Epithelial cell of proximal tubule (primary cell): ENCODE measurements at regions not wholly inside any gene's neighbourhood (a gene's known extent, or its start where the extent isn't known, plus 50 kb on each side); places are given as distances from the start of the nearest gene placed in this dataset.
"Not testable (repeated sequence)": the region's sequence is repeated elsewhere in the genome, so short reads cannot be mapped to it uniquely, and the experiment has no call there.

ENCODE experiments used
- DNase-seq: peaks from one replicate; pipeline ENCODE4 v3.0.0-alpha.2; 2011; ENCODE audit warnings: low read depth
- H3K4me3 ChIP-seq: 2 replicates; pipeline ENCODE4 v1.5.1; 2011; ENCODE audit warnings: low read depth, mild to moderate bottlenecking, low read length
- TF ChIP-seq, protein P1 (sequence below): conservative IDR thresholded peaks from 2 replicates; pipeline ENCODE4 v1.5.1; 2012; ENCODE audit warnings: low read depth, mild to moderate bottlenecking, low read length

DNA sequence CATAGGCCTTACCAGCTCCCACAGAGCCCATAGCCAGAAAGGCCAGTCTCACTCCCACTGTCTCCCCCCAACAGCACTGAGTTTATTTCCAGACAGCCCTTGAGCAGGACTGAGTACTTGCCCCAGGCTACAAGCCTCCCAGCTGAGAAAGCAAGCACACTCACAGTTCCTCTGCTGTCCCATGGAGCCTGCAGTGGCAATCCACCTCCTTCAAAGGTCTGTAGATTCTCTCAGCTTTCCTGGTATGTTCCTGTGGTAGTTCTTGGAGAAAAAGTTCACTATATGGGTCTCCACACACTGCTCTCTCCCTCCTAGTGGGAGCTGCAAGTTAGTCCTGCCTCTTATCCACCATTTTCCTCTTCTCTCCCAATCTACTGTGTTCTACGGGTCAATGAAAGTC lies 728.7 kb downstream of the DIAPH3 start:
- TF ChIP-seq, protein P1, sequence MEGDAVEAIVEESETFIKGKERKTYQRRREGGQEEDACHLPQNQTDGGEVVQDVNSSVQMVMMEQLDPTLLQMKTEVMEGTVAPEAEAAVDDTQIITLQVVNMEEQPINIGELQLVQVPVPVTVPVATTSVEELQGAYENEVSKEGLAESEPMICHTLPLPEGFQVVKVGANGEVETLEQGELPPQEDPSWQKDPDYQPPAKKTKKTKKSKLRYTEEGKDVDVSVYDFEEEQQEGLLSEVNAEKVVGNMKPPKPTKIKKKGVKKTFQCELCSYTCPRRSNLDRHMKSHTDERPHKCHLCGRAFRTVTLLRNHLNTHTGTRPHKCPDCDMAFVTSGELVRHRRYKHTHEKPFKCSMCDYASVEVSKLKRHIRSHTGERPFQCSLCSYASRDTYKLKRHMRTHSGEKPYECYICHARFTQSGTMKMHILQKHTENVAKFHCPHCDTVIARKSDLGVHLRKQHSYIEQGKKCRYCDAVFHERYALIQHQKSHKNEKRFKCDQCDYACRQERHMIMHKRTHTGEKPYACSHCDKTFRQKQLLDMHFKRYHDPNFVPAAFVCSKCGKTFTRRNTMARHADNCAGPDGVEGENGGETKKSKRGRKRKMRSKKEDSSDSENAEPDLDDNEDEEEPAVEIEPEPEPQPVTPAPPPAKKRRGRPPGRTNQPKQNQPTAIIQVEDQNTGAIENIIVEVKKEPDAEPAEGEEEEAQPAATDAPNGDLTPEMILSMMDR = no peak
- no peak overlapping the region for H3K4me3 ChIP-seq
- DNase-seq = no peak

DNA sequence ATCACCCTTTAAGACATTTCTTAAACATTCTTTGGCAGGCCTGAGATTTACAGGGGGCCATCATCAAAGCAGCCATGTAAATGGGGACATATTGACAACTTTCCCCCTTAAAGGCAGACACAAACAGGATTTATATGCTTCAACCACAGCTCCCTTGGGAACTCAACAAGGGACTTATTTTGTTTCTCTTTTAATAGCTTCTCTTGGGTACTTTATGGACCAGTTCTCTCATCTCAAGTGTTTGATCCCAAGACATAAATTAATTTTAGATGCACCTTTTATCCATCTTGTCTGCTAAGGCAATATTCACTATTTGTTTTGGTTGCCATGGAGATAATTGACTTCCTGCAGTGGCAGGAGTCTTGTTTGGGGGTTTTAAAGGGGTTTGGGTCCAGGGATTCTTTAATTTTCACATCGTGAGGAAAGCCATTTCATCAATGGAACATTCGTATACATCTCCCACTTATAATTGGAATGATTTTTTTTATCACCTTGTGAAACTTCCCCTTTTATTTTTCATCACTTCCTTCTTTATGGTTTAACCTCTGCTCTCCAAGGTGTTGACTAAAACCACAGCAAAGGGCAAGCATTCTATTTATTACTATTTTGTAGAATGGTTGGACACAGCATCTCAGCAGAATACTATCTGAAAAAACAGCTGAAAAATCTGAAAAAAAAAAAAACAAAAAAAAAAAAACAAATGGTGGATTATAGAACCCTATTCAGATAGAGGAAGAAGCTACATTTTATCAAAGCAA lies 726.0 kb downstream of the DIAPH3 start:
- no peak for DNase-seq
- TF ChIP-seq, protein P1 = no peak
- no peak overlapping the region for H3K4me3 ChIP-seq

DNA sequence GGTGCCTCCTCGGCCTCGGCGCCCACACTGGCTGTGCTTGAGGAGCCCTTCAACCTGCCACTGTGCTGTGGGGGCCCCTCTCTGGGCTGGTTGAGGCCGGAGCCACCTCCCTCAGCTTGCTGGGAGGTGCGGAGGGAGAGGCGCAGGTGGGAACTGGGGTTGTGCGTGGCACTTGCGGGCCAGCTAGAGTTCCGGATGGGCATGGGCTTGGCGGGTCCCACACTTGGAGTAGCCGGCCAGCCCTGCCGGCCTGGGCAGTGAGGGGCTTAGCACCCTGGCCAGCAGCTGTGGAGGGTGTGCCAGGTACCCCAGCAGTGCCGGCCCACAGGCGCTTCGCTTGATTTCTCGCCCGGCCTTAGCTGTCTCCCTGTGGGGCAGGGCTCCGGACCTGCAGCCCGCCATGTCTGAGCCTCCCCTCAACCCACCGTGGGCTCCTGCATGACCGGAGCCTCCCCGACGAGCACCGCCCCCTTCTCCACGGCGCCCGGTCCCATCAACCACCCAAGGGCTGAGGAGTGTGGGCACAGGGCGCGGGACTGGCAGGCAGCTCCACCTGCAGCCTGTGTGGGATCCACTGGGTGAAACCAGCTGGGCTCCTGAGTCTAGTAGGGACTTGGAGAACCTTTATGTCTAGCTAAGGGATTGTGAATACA lies 723.8 kb downstream of the DIAPH3 start:
- H3K4me3 ChIP-seq = no peak overlapping the region
- no peak for DNase-seq
- TF ChIP-seq, protein P1 = no peak

DNA sequence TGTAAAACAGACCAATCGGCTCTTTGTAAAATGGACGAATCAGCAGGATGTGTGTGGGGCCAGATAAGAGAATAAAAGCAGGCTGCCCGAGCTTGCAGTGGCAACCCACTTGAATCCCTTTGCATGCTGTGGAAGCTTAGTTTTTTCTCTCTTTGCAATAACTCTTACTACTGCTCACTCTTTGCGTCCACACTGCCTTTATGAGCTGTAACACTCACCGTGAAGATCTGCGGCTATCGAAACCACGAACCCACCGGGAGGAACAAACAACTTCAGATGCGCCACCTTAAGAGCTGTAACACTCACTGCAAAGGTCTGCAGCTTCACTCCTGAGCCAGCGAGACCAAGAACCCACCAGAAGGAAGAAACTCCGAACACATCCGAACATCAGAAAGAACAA lies 722.7 kb downstream of the DIAPH3 start:
- DNase-seq, H3K4me3 ChIP-seq: not testable (repeated sequence)

DNA sequence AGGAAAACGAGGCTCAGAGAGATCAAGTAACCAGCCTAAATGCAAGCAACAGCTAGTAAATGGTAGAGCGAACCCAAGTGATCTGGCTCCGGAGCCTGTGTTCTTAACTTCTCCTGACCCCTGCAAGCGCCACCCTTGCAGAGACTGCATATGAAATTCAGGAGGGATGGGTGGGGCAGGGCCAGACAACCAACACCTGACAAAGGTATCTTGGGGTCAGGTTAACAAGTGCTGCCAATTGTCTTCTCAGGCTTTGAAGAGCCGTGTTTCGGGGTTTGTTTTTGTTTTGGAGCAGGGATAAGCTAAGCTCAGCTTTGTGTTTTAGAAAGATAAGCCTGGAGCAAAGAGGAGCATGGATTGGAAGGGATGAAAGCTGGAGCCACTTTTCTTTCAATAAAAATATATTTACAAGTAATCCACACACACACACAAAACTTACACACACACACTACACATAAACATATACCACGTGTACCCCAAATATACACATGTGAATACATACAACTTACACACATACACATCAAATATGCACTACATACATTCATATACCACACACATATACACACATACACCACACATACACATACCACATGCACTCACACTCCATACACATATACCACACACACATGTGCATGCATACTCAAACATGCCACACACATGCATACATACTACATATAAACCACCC lies 722.0 kb downstream of the DIAPH3 start:
- no peak overlapping the region for H3K4me3 ChIP-seq
- no peak for DNase-seq

DNA sequence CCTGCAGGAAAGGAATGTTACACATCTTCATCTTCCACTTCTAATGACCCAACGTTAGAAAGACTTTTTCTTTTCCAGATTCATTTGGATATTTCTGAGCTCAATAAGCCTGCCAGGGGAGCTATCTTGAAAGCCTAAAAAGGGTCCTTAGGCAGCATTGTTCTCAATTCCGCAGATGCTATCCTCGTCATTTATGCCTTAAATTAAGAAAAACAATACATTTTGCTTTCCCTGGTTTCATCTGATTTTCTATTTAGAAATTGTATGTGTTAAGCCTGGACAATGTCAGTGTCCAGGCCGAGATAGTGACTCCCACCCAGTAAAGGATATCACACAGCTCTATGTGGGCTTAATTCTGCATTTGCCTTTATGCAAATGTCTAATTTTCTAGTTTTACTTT lies 721.3 kb downstream of the DIAPH3 start:
- DNase-seq = no peak
- no peak overlapping the region for H3K4me3 ChIP-seq
- TF ChIP-seq, protein P1 = no peak

More for the DNA sequence above, 722.0 kb downstream of the DIAPH3 start:
- TF ChIP-seq, protein P1 = no peak

DNA sequence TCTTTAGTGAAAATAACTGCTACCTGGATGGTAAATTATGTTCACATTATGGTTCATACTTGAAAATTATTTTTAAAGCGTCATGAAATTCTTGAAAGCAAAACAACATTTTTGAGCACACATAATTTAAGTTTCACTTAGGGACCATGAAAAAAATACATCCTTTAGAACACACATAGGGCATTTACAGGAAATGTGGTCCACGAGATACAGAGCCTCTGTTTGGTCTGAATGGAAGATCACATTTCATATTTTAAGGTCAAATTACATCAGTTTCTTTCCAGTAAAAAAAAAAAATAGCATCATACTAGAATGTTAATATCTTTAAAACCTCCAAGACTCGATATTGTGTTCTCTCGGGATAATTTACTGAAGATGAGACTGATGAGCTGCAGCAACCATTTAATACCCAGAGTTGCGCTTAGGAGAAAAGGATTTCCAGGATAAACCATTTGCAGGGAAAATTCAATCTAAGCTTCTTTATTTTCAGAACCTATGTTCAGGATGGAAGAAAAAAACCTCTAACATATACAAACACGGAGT lies 720.7 kb downstream of the DIAPH3 start:
- TF ChIP-seq, protein P1 = no peak
- no peak overlapping the region for H3K4me3 ChIP-seq
- DNase-seq = no peak
